HL-60 (cell line): ENCODE measurements at regions not wholly inside any gene's neighbourhood (a gene's known extent, or its start where the extent isn't known, plus 50 kb on each side); places are given as distances from the start of the nearest gene placed in this dataset.

Experiments used
- DNase-seq, 2 experiments: peaks; one replicate each; pipeline ENCODE4 v3.0.0-alpha.2; 2010 to 2020; ENCODE audit warnings: low read depth in 1 of 2, low spot score in 1 of 2
- H3K27ac ChIP-seq: fragments of 250-450 bp; sonication (Bioruptor Pico); replicated peaks from 2 replicates; pipeline ENCODE4 v1.5.1; 2020; ENCODE audit warnings: mild to moderate bottlenecking, moderate library complexity
- H3K27me3 ChIP-seq: fragments of 250-450 bp; sonication (Bioruptor Pico); 2 replicates; pipeline ENCODE4 v1.5.1; 2021; ENCODE audit warnings: mild to moderate bottlenecking, moderate library complexity; ENCODE audit not compliant: insufficient read depth, poor library complexity, severe bottlenecking
- H3K4me3 ChIP-seq: replicated peaks from 2 replicates; pipeline ENCODE4 v1.5.1; 2011; ENCODE audit warnings: mild to moderate bottlenecking, control low read depth, low read length; ENCODE audit not compliant: insufficient read depth
- GABPA ChIP-seq: IDR thresholded peaks from 2 replicates; pipeline ENCODE4 v1.6.1; 2012; ENCODE audit warnings: low read depth
- POLR2AphosphoS5 ChIP-seq: IDR thresholded peaks from 2 replicates; pipeline ENCODE4 v1.6.1; 2012; ENCODE audit warnings: low read depth
- SPI1 ChIP-seq: IDR thresholded peaks from 2 replicates; pipeline ENCODE4 v1.6.1; 2012; ENCODE audit warnings: low read depth, mild to moderate bottlenecking, borderline replicate concordance
- TF ChIP-seq, protein P1 (sequence below): IDR thresholded peaks from one replicate; pipeline ENCODE4 v1.5.1; 2011; ENCODE audit warnings: low read length, control low read depth, inconsistent platforms; ENCODE audit not compliant: insufficient read depth
- TF ChIP-seq, protein P2 (sequence below): IDR thresholded peaks from 2 replicates; pipeline ENCODE4 v1.6.1; 2012; ENCODE audit warnings: low read depth; ENCODE audit not compliant: insufficient replicate concordance

DNA sequence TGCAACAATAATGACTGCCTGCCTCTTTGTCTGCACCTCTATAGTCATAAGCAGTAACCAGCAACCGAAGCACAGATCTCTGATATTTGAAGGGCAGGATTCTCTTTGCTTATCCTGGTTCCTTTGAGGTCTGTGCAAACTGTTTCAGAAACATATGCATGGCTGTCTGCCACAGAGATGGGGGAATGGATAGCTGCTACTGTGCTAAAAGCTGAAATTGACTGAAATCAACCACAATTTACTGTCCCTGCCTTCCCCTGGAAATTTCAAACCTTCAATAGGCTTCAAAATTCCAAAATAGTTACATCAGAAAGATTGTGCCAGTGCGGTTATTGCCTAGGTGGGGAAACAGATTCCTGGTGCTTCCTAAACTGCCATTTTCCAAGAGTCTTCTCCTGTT lies 136.8 kb upstream of the GORAB start:
- H3K4me3 ChIP-seq, result no peak overlapping the region

DNA sequence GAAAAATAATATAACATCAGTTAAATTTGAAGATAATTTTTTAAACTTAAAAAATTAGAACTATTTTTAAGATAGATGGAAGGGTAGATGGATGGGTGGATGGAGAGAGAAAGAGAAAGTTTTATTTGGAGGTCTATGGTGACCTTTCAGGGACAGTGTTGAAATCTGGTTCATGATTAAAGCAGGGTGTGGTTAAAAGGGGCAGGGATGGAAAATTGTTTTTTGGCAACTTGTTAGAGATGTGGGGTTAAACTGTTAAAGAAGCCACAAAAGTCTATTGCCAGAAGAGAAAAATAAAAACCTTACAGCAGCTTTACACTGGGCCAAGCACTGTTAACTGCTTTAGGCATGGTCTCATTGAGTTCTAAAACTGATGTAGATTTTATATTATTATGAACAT lies 134.9 kb upstream of the GORAB start:
- no peak for DNase-seq
- TF ChIP-seq, protein P1, sequence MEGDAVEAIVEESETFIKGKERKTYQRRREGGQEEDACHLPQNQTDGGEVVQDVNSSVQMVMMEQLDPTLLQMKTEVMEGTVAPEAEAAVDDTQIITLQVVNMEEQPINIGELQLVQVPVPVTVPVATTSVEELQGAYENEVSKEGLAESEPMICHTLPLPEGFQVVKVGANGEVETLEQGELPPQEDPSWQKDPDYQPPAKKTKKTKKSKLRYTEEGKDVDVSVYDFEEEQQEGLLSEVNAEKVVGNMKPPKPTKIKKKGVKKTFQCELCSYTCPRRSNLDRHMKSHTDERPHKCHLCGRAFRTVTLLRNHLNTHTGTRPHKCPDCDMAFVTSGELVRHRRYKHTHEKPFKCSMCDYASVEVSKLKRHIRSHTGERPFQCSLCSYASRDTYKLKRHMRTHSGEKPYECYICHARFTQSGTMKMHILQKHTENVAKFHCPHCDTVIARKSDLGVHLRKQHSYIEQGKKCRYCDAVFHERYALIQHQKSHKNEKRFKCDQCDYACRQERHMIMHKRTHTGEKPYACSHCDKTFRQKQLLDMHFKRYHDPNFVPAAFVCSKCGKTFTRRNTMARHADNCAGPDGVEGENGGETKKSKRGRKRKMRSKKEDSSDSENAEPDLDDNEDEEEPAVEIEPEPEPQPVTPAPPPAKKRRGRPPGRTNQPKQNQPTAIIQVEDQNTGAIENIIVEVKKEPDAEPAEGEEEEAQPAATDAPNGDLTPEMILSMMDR, result no peak
- TF ChIP-seq SPI1, result no peak
- TF ChIP-seq, protein P2, sequence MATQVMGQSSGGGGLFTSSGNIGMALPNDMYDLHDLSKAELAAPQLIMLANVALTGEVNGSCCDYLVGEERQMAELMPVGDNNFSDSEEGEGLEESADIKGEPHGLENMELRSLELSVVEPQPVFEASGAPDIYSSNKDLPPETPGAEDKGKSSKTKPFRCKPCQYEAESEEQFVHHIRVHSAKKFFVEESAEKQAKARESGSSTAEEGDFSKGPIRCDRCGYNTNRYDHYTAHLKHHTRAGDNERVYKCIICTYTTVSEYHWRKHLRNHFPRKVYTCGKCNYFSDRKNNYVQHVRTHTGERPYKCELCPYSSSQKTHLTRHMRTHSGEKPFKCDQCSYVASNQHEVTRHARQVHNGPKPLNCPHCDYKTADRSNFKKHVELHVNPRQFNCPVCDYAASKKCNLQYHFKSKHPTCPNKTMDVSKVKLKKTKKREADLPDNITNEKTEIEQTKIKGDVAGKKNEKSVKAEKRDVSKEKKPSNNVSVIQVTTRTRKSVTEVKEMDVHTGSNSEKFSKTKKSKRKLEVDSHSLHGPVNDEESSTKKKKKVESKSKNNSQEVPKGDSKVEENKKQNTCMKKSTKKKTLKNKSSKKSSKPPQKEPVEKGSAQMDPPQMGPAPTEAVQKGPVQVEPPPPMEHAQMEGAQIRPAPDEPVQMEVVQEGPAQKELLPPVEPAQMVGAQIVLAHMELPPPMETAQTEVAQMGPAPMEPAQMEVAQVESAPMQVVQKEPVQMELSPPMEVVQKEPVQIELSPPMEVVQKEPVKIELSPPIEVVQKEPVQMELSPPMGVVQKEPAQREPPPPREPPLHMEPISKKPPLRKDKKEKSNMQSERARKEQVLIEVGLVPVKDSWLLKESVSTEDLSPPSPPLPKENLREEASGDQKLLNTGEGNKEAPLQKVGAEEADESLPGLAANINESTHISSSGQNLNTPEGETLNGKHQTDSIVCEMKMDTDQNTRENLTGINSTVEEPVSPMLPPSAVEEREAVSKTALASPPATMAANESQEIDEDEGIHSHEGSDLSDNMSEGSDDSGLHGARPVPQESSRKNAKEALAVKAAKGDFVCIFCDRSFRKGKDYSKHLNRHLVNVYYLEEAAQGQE, result no peak
- Histone ChIP-seq H3K27ac (no peak overlapping the region), H3K27me3 (no peaks in the 10 kb centered on the region), H3K4me3 (no peak overlapping the region)

More for the DNA sequence above, 136.8 kb upstream of the GORAB start:
- Histone ChIP-seq H3K27me3 (no peaks in the 10 kb centered on the region), H3K27ac (no peak overlapping the region)
- DNase-seq, result no peak
- TF ChIP-seq, protein P1, result no peak

DNA sequence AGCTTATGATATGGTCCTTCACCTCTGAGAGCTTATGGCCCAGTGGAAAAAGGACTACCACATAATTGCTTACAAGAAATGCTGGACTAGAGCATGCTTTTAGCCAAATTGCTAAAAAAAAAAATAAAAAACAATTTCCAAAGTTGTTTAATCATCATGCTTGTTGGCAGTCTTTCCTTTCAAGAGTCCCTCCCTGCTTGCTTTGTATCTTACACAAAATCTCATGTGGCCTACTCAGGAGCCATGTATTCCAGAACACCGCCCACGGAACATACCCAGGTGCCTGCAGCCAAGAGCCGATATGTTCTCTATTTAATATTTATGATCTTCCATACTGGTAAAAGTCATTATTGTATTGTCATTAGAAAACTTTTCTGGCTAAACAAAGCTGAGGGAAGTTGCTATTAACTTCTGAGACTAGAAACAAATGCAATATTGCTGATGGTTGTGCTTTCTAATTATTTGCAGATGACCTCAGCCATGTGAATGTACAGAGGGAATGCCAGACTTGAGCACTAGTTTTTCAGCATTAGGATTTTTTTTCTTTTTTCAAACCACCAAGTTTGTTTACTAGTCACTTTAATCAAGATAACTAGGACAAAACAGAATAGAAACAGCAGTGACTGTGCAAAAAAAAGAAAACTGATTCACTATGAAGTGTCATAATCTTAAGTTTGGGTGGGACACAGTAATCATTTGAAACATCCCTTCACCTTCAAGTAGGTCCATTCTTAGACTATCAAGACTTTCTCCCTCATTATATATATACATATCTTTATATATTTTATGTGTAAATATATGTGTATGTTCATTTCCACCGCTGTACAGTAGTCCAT lies 129.3 kb upstream of the GORAB start:
- Histone ChIP-seq H3K27ac (no peak overlapping the region), H3K4me3 (no peak overlapping the region), H3K27me3 (no peaks in the 10 kb centered on the region)
- TF ChIP-seq SPI1 (no peak), GABPA (no peak), POLR2AphosphoS5 (no peak)
- TF ChIP-seq, protein P2, result no peak
- TF ChIP-seq, protein P1, result no peak
- DNase-seq, result no peak

- TF ChIP-seq POLR2AphosphoS5, result no peak
- TF ChIP-seq, protein P2, result no peak
- TF ChIP-seq GABPA, result no peak
- TF ChIP-seq, protein P1, result no peak
- TF ChIP-seq SPI1, result no peak
- DNase-seq, result no peak
- Histone ChIP-seq H3K27me3 (no peaks in the 10 kb centered on the region), H3K4me3 (no peak overlapping the region), H3K27ac (no peak overlapping the region)
Measured at GRCh38 chr1:170407138-170407537, 124.8 kb upstream of the GORAB start.
